ENCODE measurements at regions not wholly inside any gene's neighbourhood (a gene's known extent, or its start where the extent isn't known, plus 50 kb on each side); places are given as distances from the start of the nearest gene placed in this dataset.

DNA sequence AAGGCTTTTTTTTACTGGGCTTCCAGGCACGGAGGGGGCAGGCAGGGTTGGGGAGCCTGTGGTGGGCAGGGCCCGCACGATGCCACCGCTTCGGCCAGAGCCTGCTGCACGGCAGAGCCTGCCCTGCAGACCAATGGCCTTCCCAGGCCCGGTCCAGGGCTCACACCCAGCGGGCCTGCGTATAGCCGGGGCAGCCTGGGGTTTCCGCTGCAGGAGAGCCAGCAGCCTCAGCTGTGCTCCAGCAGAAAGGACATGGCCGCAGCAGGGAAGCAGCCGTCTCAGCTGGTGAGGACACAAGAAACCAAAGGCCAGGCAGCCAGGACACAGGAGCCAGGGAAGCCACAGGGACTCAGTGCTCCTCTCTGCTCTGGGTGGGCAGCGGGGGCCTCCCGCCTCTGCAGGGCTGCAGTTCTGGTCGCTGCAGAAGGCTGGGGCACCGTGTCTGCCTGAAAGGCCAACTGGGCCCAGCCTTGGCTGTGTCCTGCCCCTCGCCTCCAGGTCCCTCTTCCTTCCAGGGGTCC, 90.6 kb downstream of the TTLL2 start:
- TF ChIP-seq, protein P1, sequence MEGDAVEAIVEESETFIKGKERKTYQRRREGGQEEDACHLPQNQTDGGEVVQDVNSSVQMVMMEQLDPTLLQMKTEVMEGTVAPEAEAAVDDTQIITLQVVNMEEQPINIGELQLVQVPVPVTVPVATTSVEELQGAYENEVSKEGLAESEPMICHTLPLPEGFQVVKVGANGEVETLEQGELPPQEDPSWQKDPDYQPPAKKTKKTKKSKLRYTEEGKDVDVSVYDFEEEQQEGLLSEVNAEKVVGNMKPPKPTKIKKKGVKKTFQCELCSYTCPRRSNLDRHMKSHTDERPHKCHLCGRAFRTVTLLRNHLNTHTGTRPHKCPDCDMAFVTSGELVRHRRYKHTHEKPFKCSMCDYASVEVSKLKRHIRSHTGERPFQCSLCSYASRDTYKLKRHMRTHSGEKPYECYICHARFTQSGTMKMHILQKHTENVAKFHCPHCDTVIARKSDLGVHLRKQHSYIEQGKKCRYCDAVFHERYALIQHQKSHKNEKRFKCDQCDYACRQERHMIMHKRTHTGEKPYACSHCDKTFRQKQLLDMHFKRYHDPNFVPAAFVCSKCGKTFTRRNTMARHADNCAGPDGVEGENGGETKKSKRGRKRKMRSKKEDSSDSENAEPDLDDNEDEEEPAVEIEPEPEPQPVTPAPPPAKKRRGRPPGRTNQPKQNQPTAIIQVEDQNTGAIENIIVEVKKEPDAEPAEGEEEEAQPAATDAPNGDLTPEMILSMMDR (IDR thresholded peaks at IDR 0.05; ENCODE audit: low read depth, low read length, poor library complexity, severe bottlenecking): no peak
- no peak for TF ChIP-seq EZH2phosphoT487 (IDR thresholded peaks at IDR 0.05; ENCODE audit: borderline replicate concordance, low read length)

Data from DOHH2 (cell line).